ENCODE measurements at regions not wholly inside any gene's neighbourhood (a gene's known extent, or its start where the extent isn't known, plus 50 kb on each side); places are given as distances from the start of the nearest gene placed in this dataset.
A peak's percentile ranks its signal among the peaks of the same experiment; 100 is the strongest.
"Not testable (repeated sequence)": the region's sequence is repeated elsewhere in the genome, so short reads cannot be mapped to it uniquely, and the experiment has no call there.

GRCh38 chr11:67805253-67806126 lies 131.1 kb upstream of the ALDH3B2 start:
- peak; percentile 84 to 100 (median 98) for DNase-seq

- DNase-seq, result peak in 18 of 56 donors; percentile 12 to 74 (median 42)
Measured at GRCh38 chr11:67804435-67805252, 130.2 kb upstream of the ALDH3B2 start.

GRCh38 chr11:67803519-67803918 lies 129.1 kb upstream of the ALDH3B2 start:
- not testable (repeated sequence) for DNase-seq

- peak in 1 of 56 donors; percentile 12 for DNase-seq
Measured at GRCh38 chr11:67803055-67803454, 128.6 kb upstream of the ALDH3B2 start.

GRCh38 chr11:67802623-67803022 lies 128.2 kb upstream of the ALDH3B2 start:
- DNase-seq, result peak in 12 of 56 donors; percentile 4 to 53 (median 34)

- not testable (repeated sequence) for DNase-seq
Measured at GRCh38 chr11:67801397-67801796, 127.0 kb upstream of the ALDH3B2 start.

- not testable (repeated sequence) for DNase-seq
Measured at GRCh38 chr11:67800591-67800990, 126.2 kb upstream of the ALDH3B2 start.

GRCh38 chr11:67799808-67800207 lies 125.4 kb upstream of the ALDH3B2 start:
- DNase-seq, result not testable (repeated sequence)

GRCh38 chr11:67797726-67798521 lies 123.5 kb upstream of the ALDH3B2 start:
- DNase-seq, result not testable (repeated sequence)

- DNase-seq, result no peak
Measured at GRCh38 chr11:67795746-67796145, 121.3 kb upstream of the ALDH3B2 start.

GRCh38 chr11:67793750-67794149 lies 119.3 kb upstream of the ALDH3B2 start:
- not testable (repeated sequence) for DNase-seq

- DNase-seq, result peak in 23 of 56 donors; percentile 1 to 53 (median 15)
Measured at GRCh38 chr11:67792273-67792990, 118.0 kb upstream of the ALDH3B2 start.

GRCh38 chr11:67791598-67792170 lies 117.3 kb upstream of the ALDH3B2 start:
- DNase-seq, result not testable (repeated sequence)

GRCh38 chr11:67788341-67788695 lies 113.9 kb upstream of the ALDH3B2 start:
- DNase-seq, result not testable (repeated sequence)

- DNase-seq, result not testable (repeated sequence)
Measured at GRCh38 chr11:67787681-67788340, 113.4 kb upstream of the ALDH3B2 start.

- DNase-seq, result not testable (repeated sequence)
Measured at GRCh38 chr11:67781967-67782366, 107.5 kb upstream of the ALDH3B2 start.

GRCh38 chr11:67781506-67781905 lies 107.1 kb upstream of the ALDH3B2 start:
- DNase-seq, result not testable (repeated sequence)

GRCh38 chr11:67780056-67780455 lies 105.6 kb upstream of the ALDH3B2 start:
- DNase-seq, result no peak

GRCh38 chr11:67779189-67779875 lies 104.9 kb upstream of the ALDH3B2 start:
- DNase-seq, result not testable (repeated sequence)

Measured in nucleus accumbens (tissue), 56 donors.